H9 (cell line): ENCODE measurements at regions not wholly inside any gene's neighbourhood (a gene's known extent, or its start where the extent isn't known, plus 50 kb on each side); places are given as distances from the start of the nearest gene placed in this dataset.

Experiments
- DNase-seq: peaks from one replicate; pipeline ENCODE4 v3.0.0-alpha.2; 2017
- H2AFZ ChIP-seq: one replicate; pipeline ENCODE4 v1.6.1; 2013; ENCODE audit warnings: mild to moderate bottlenecking, low read length, control low read depth, moderate library complexity
- H2AK5ac ChIP-seq: 2 replicates; pipeline ENCODE4 v1.6.1; 2013; ENCODE audit warnings: low read length, control low read depth, mixed read lengths; ENCODE audit not compliant: insufficient read length
- H2BK120ac ChIP-seq: one replicate; pipeline ENCODE4 v1.6.1; 2013; ENCODE audit warnings: low read depth, mild to moderate bottlenecking, low read length, control low read depth, inconsistent platforms; ENCODE audit not compliant: poor library complexity, severe bottlenecking
- H2BK12ac ChIP-seq: 2 replicates; pipeline ENCODE4 v1.6.1; 2013; ENCODE audit warnings: low read length, control low read depth, mixed read lengths, low read depth; ENCODE audit not compliant: insufficient read length
- H2BK15ac ChIP-seq: 2 replicates; pipeline ENCODE4 v1.6.1; 2013; ENCODE audit warnings: low read depth, low read length, control low read depth
- H2BK20ac ChIP-seq: one replicate; pipeline ENCODE4 v1.6.1; 2013; ENCODE audit warnings: low read depth, mild to moderate bottlenecking, low read length, control low read depth, inconsistent platforms; ENCODE audit not compliant: poor library complexity, severe bottlenecking
- H2BK5ac ChIP-seq: 2 replicates; pipeline ENCODE4 v1.6.1; 2013; ENCODE audit warnings: low read length, control low read depth, mixed read lengths; ENCODE audit not compliant: insufficient read length
- H3K14ac ChIP-seq: 2 replicates; pipeline ENCODE4 v1.6.1; 2013; ENCODE audit warnings: low read length, control low read depth; ENCODE audit not compliant: insufficient read depth
- H3K18ac ChIP-seq: 2 replicates; pipeline ENCODE4 v1.6.1; 2013; ENCODE audit warnings: low read depth, mild to moderate bottlenecking, mixed read lengths, low read length, control low read depth; ENCODE audit not compliant: insufficient read length
- H3K23ac ChIP-seq: 2 replicates; pipeline ENCODE4 v1.6.1; 2013; ENCODE audit warnings: low read length, control low read depth, mixed read lengths, low read depth; ENCODE audit not compliant: insufficient read length
- H3K23me2 ChIP-seq: 2 replicates; pipeline ENCODE4 v1.6.1; 2013; ENCODE audit warnings: low read depth, mild to moderate bottlenecking, mixed read lengths, low read length, control low read depth; ENCODE audit not compliant: insufficient read length, poor library complexity, severe bottlenecking
- H3K27ac ChIP-seq: 2 replicates; pipeline ENCODE4 v1.5.1; 2013; ENCODE audit warnings: low read length, control low read depth, mixed read lengths, low read depth; ENCODE audit not compliant: insufficient read length
- H3K27me3 ChIP-seq: 2 replicates; pipeline ENCODE4 v1.6.1; 2013; ENCODE audit warnings: low read length, control low read depth, inconsistent platforms; ENCODE audit not compliant: insufficient read depth
- H3K4ac ChIP-seq: 2 replicates; pipeline ENCODE4 v1.6.1; 2013; ENCODE audit warnings: low read depth, mild to moderate bottlenecking, control low read depth, inconsistent platforms, low read length, moderate library complexity
- H3K4me1 ChIP-seq: 2 replicates; pipeline ENCODE4 v1.6.1; 2013; ENCODE audit warnings: low read length, control low read depth, inconsistent platforms; ENCODE audit not compliant: insufficient read depth
- H3K4me2 ChIP-seq: 2 replicates; pipeline ENCODE4 v1.6.1; 2013; ENCODE audit warnings: low read length, control low read depth, mixed read lengths; ENCODE audit not compliant: insufficient read length, insufficient read depth
- H3K56ac ChIP-seq: 2 replicates; pipeline ENCODE4 v1.6.1; 2013; ENCODE audit warnings: low read depth, mild to moderate bottlenecking, mixed read lengths, low read length, control low read depth; ENCODE audit not compliant: insufficient read length
- H3K79me1 ChIP-seq: 2 replicates; pipeline ENCODE4 v1.6.1; 2013; ENCODE audit warnings: low read depth, mild to moderate bottlenecking, moderate library complexity, low read length, control low read depth, inconsistent platforms; ENCODE audit not compliant: insufficient read depth, poor library complexity, severe bottlenecking
- H3K79me2 ChIP-seq: 2 replicates; pipeline ENCODE4 v1.6.1; 2013; ENCODE audit warnings: low read length, control low read depth, inconsistent platforms; ENCODE audit not compliant: insufficient read depth
- H3K9ac ChIP-seq: 2 replicates; pipeline ENCODE4 v1.6.1; 2013; ENCODE audit warnings: low read length, control low read depth, mixed read lengths; ENCODE audit not compliant: insufficient read length; ENCODE audit errors: extremely low read depth
- H3K9me3 ChIP-seq: one replicate; pipeline ENCODE4 v1.6.1; 2013; ENCODE audit warnings: low read depth, low read length, inconsistent platforms; ENCODE audit not compliant: control insufficient read depth
- H3T11ph ChIP-seq: one replicate; pipeline ENCODE4 v1.6.1; 2013; ENCODE audit warnings: mild to moderate bottlenecking, low read length, control low read depth, inconsistent platforms
- H4K20me1 ChIP-seq: one replicate; pipeline ENCODE4 v1.6.1; 2013; ENCODE audit not compliant: control insufficient read depth, insufficient read length, insufficient read depth
- H4K5ac ChIP-seq: 2 replicates; pipeline ENCODE4 v1.6.1; 2013; ENCODE audit warnings: low read depth, mild to moderate bottlenecking, mixed read lengths, low read length, control low read depth; ENCODE audit not compliant: insufficient read length
- H4K8ac ChIP-seq: replicated peaks from 2 replicates; pipeline ENCODE4 v1.6.1; 2013; ENCODE audit warnings: low read length, control low read depth, mixed read lengths, low read depth; ENCODE audit not compliant: insufficient read length
- H4K91ac ChIP-seq: 2 replicates; pipeline ENCODE4 v1.6.1; 2013; ENCODE audit warnings: low read depth, mild to moderate bottlenecking, moderate library complexity, mixed read lengths, low read length, control low read depth; ENCODE audit not compliant: insufficient read length
- H3K27ac Mint-ChIP-seq, 3 experiments: 2 replicates in 2 of 3; 3 replicates in 1 of 3; pipeline ENCODE4 v1.8.0; 2020 to 2021; ENCODE audit warnings: mixed read lengths in 3 of 3, mild to moderate bottlenecking in 1 of 3, moderate library complexity in 1 of 3
- H3K27me3 Mint-ChIP-seq: 2 replicates; pipeline ENCODE4 v1.8.0; 2021; ENCODE audit warnings: low read depth, mild to moderate bottlenecking, moderate library complexity, mixed read lengths
- H3K36me3 Mint-ChIP-seq, 3 experiments: 2 replicates in 2 of 3; 3 replicates in 1 of 3; pipeline ENCODE4 v1.8.0; 2020 to 2021; ENCODE audit warnings: low read depth in 3 of 3, mixed read lengths in 3 of 3; ENCODE audit not compliant: insufficient read depth in 1 of 3
- H3K4me1 Mint-ChIP-seq, 2 experiments: 2 replicates each; pipeline ENCODE4 v1.8.0; 2020; ENCODE audit warnings: mixed read lengths in 2 of 2
- H3K4me3 Mint-ChIP-seq, 2 experiments: 2 replicates in 1 of 2; 3 replicates in 1 of 2; pipeline ENCODE4 v1.8.0; 2020 to 2021; ENCODE audit warnings: mild to moderate bottlenecking in 2 of 2, mixed read lengths in 2 of 2, moderate library complexity in 1 of 2
- H3K9me3 Mint-ChIP-seq, 2 experiments: 2 replicates in 1 of 2; 3 replicates in 1 of 2; pipeline ENCODE4 v1.8.0; 2020; ENCODE audit warnings: mild to moderate bottlenecking in 2 of 2, mixed read lengths in 2 of 2, moderate library complexity in 1 of 2
- CTCF ChIP-seq: fragments of 200-600 bp; sonication (generic); conservative IDR thresholded peaks from 3 replicates; pipeline ENCODE4 v1.8.0; 2021; ENCODE audit warnings: antibody characterized with exemption, mild to moderate bottlenecking
- WGBS: extraction: QIAGEN DNeasy Blood & Tissue Kit; methylation state at CpG from one replicate; pipeline ENCODE4 v1.1.7; 2013; ENCODE audit warnings: missing lambda C conversion rate, low lambda C conversion rate, mixed read lengths; ENCODE audit not compliant: insufficient read length; ENCODE audit errors: extremely low coverage; 5-methylcytosine and 5-hydroxymethylcytosine counted together

GRCh38 chr7:120054376-120055100 is 218.4 kb upstream of the KCND2 start:
- no peak for TF ChIP-seq CTCF
- no peak overlapping the region for H4K8ac ChIP-seq

More at GRCh38 chr7:120054376-120055100, 218.4 kb upstream of the KCND2 start:
- Histone ChIP-seq H3K4me2 (no peak overlapping the region), H3K23ac (no peak overlapping the region), H3K79me2 (no peaks in the 10 kb centered on the region), H3K27me3 (no peaks in the 10 kb centered on the region), H3K14ac (no peak overlapping the region), H2BK5ac (no peak overlapping the region), H4K20me1 (no peaks in the 10 kb centered on the region), H3K79me1 (no peaks in the 10 kb centered on the region), H4K5ac (no peak overlapping the region), H2BK12ac (no peak overlapping the region), H3K9me3 (no peaks in the 10 kb centered on the region), H3K56ac (no peak overlapping the region), H3K18ac (no peak overlapping the region), H3K4ac (no peak overlapping the region), H3K9ac (no peak overlapping the region), H3T11ph (no peak overlapping the region), H2BK15ac (no peak overlapping the region), H4K91ac (no peak overlapping the region), H3K23me2 (no peaks in the 10 kb centered on the region), H2BK20ac (no peak overlapping the region), H3K27ac (no peak overlapping the region), H2BK120ac (no peak overlapping the region), H3K4me1 (no peaks in the 10 kb centered on the region), H2AK5ac (no peak overlapping the region), H2AFZ (no peak overlapping the region)
- no peaks in the 10 kb centered on the region for H3K27me3 Mint-ChIP-seq
- H3K4me3 Mint-ChIP-seq: no peak overlapping the region
- H3K36me3 Mint-ChIP-seq: no peaks in the 10 kb centered on the region
- peaks cover 3 to 4% of the 10 kb centered on the region in 2 experiments; a peak in 1 of 4 replicates for H3K4me1 Mint-ChIP-seq
- no peak for DNase-seq
- no CpG with 5 or more reads among the region's 12 CpGs for WGBS
- H3K27ac Mint-ChIP-seq: no peak overlapping the region
- no peaks in the 10 kb centered on the region for H3K9me3 Mint-ChIP-seq
